Karpas-422 (cell line): ENCODE measurements at regions not wholly inside any gene's neighbourhood (a gene's known extent, or its start where the extent isn't known, plus 50 kb on each side); places are given as distances from the start of the nearest gene placed in this dataset.

Source experiments
- DNase-seq: peaks from one replicate; pipeline ENCODE4 v3.0.0-alpha.2; 2015
- H2AFZ ChIP-seq: fragments of 200-600 bp; sonication (generic); 2 replicates; pipeline ENCODE4 v1.6.1; 2014; ENCODE audit warnings: antibody characterized with exemption, low read length, mixed read lengths
- H3K27ac ChIP-seq: fragments of 200-600 bp; sonication (generic); 2 replicates; pipeline ENCODE4 v1.5.1; 2014; ENCODE audit warnings: mild to moderate bottlenecking, low read length, moderate library complexity
- H3K27me3 ChIP-seq: fragments of 200-600 bp; sonication (generic); 2 replicates; pipeline ENCODE4 v1.6.1; 2014; ENCODE audit warnings: low read length, mixed read lengths
- H3K36me3 ChIP-seq: fragments of 200-600 bp; sonication (generic); 2 replicates; pipeline ENCODE4 v1.6.1; 2014; ENCODE audit warnings: low read length, mixed read lengths; ENCODE audit not compliant: insufficient read depth
- H3K4me1 ChIP-seq: fragments of 200-600 bp; sonication (generic); 2 replicates; pipeline ENCODE4 v1.6.1; 2014; ENCODE audit warnings: mild to moderate bottlenecking, low read length, mixed read lengths
- H3K4me2 ChIP-seq: fragments of 200-600 bp; sonication (generic); 2 replicates; pipeline ENCODE4 v1.6.1; 2014; ENCODE audit warnings: low read length, low read depth, mild to moderate bottlenecking; ENCODE audit not compliant: poor library complexity, severe bottlenecking
- H3K4me3 ChIP-seq: fragments of 200-600 bp; sonication (generic); 2 replicates; pipeline ENCODE4 v1.5.1; 2014; ENCODE audit warnings: mild to moderate bottlenecking, antibody characterized with exemption, low read length, mixed read lengths
- H3K79me2 ChIP-seq: fragments of 200-600 bp; sonication (generic); 2 replicates; pipeline ENCODE4 v1.6.1; 2014; ENCODE audit warnings: mild to moderate bottlenecking, low read length, mixed read lengths
- H3K9ac ChIP-seq: fragments of 200-600 bp; sonication (generic); 2 replicates; pipeline ENCODE4 v1.6.0; 2014; ENCODE audit warnings: low read length
- H3K9me2 ChIP-seq: fragments of 200-600 bp; sonication (generic), shearing (Covaris generic); replicated peaks from 2 replicates; pipeline ENCODE4 v1.6.0; 2014; ENCODE audit warnings: mild to moderate bottlenecking, low read length, moderate library complexity; ENCODE audit not compliant: insufficient read depth
- H3K9me3 ChIP-seq: fragments of 300-700, 200-600 bp; sonication (generic); 2 replicates; pipeline ENCODE4 v1.6.1; 2014; ENCODE audit warnings: low read length, mixed read lengths
- H4K20me1 ChIP-seq: fragments of 200-600 bp; sonication (generic); 2 replicates; pipeline ENCODE4 v1.6.1; 2014; ENCODE audit warnings: mild to moderate bottlenecking, antibody characterized with exemption, low read length, low read depth; ENCODE audit not compliant: insufficient read depth

- no peak overlapping the region for H3K27ac ChIP-seq
- no peaks in the 10 kb centered on the region for H3K79me2 ChIP-seq
- no peak overlapping the region for H3K4me2 ChIP-seq
- H4K20me1 ChIP-seq, result no peaks in the 10 kb centered on the region
- no peaks in the 10 kb centered on the region for H3K9me3 ChIP-seq
- no peaks in the 10 kb centered on the region for H3K9me2 ChIP-seq
- no peak overlapping the region for H2AFZ ChIP-seq
- H3K4me3 ChIP-seq, result no peak overlapping the region
- H3K9ac ChIP-seq, result no peak overlapping the region
- no peaks in the 10 kb centered on the region for H3K27me3 ChIP-seq
- no peak for DNase-seq
- no peaks in the 10 kb centered on the region for H3K36me3 ChIP-seq
- H3K4me1 ChIP-seq, result no peaks in the 10 kb centered on the region
These were observed 246.2 kb downstream of the DMRT2 start for GRCh38 chr9:1296331-1296730.

- H3K4me2 ChIP-seq, result no peak overlapping the region
- no peak overlapping the region for H2AFZ ChIP-seq
- no peak overlapping the region for H3K27ac ChIP-seq
- H4K20me1 ChIP-seq, result no peaks in the 10 kb centered on the region
- no peak overlapping the region for H3K4me3 ChIP-seq
- no peaks in the 10 kb centered on the region for H3K4me1 ChIP-seq
- no peaks in the 10 kb centered on the region for H3K9me3 ChIP-seq
- DNase-seq, result no peak
- no peaks in the 10 kb centered on the region for H3K9me2 ChIP-seq
- H3K36me3 ChIP-seq, result no peaks in the 10 kb centered on the region
- no peaks in the 10 kb centered on the region for H3K27me3 ChIP-seq
- no peak overlapping the region for H3K9ac ChIP-seq
- no peaks in the 10 kb centered on the region for H3K79me2 ChIP-seq
These were observed 247.9 kb downstream of the DMRT2 start for GRCh38 chr9:1298046-1298445.

GRCh38 chr9:1300941-1301340 lies 250.8 kb downstream of the DMRT2 start:
- H3K27ac ChIP-seq, result no peak overlapping the region
- no peak for DNase-seq
- no peak overlapping the region for H3K4me3 ChIP-seq
- H3K9ac ChIP-seq, result no peak overlapping the region
- H3K79me2 ChIP-seq, result no peaks in the 10 kb centered on the region
- H3K9me3 ChIP-seq, result no peaks in the 10 kb centered on the region
- H4K20me1 ChIP-seq, result no peaks in the 10 kb centered on the region
- no peak overlapping the region for H3K4me2 ChIP-seq
- no peak overlapping the region for H2AFZ ChIP-seq
- H3K9me2 ChIP-seq, result no peaks in the 10 kb centered on the region
- no peaks in the 10 kb centered on the region for H3K36me3 ChIP-seq
- H3K27me3 ChIP-seq, result no peaks in the 10 kb centered on the region
- no peaks in the 10 kb centered on the region for H3K4me1 ChIP-seq

- Histone ChIP-seq H4K20me1 (no peaks in the 10 kb centered on the region), H3K36me3 (no peaks in the 10 kb centered on the region), H2AFZ (no peak overlapping the region), H3K27ac (no peak overlapping the region), H3K4me1 (no peaks in the 10 kb centered on the region), H3K79me2 (no peaks in the 10 kb centered on the region), H3K4me3 (no peak overlapping the region), H3K9me3 (no peaks in the 10 kb centered on the region), H3K4me2 (no peak overlapping the region), H3K9me2 (no peaks in the 10 kb centered on the region), H3K9ac (no peak overlapping the region), H3K27me3 (no peaks in the 10 kb centered on the region)
- no peak for DNase-seq
These were observed 253.8 kb downstream of the DMRT2 start for GRCh38 chr9:1303932-1304331.

GRCh38 chr9:1311462-1312042 lies 261.4 kb downstream of the DMRT2 start:
- Histone ChIP-seq H2AFZ (no peak overlapping the region), H3K9ac (no peak overlapping the region), H3K4me3 (no peak overlapping the region), H3K9me3 (no peaks in the 10 kb centered on the region), H3K9me2 (no peaks in the 10 kb centered on the region), H3K79me2 (no peaks in the 10 kb centered on the region), H3K4me1 (no peaks in the 10 kb centered on the region), H4K20me1 (no peaks in the 10 kb centered on the region), H3K27me3 (no peaks in the 10 kb centered on the region), H3K27ac (no peak overlapping the region), H3K36me3 (no peaks in the 10 kb centered on the region), H3K4me2 (no peak overlapping the region)
- DNase-seq, result no peak

GRCh38 chr9:1319436-1319835 lies 269.3 kb downstream of the DMRT2 start:
- Histone ChIP-seq H3K36me3 (no peaks in the 10 kb centered on the region), H3K4me3 (no peak overlapping the region), H2AFZ (no peak overlapping the region), H3K9me3 (no peaks in the 10 kb centered on the region), H3K9ac (no peak overlapping the region), H3K9me2 (no peaks in the 10 kb centered on the region), H3K79me2 (no peaks in the 10 kb centered on the region), H3K4me2 (no peak overlapping the region), H3K27me3 (no peaks in the 10 kb centered on the region), H4K20me1 (no peaks in the 10 kb centered on the region), H3K4me1 (no peaks in the 10 kb centered on the region), H3K27ac (no peak overlapping the region)
- DNase-seq, result no peak

GRCh38 chr9:1320051-1320557 lies 269.9 kb downstream of the DMRT2 start:
- Histone ChIP-seq H3K27me3 (no peaks in the 10 kb centered on the region), H3K4me2 (no peak overlapping the region), H3K4me3 (no peak overlapping the region), H2AFZ (no peak overlapping the region), H3K27ac (no peak overlapping the region), H3K4me1 (no peaks in the 10 kb centered on the region), H3K79me2 (no peaks in the 10 kb centered on the region), H3K9me3 (no peaks in the 10 kb centered on the region), H3K36me3 (no peaks in the 10 kb centered on the region), H4K20me1 (no peaks in the 10 kb centered on the region), H3K9ac (no peak overlapping the region), H3K9me2 (no peaks in the 10 kb centered on the region)
- no peak for DNase-seq

GRCh38 chr9:1320607-1321195 lies 270.5 kb downstream of the DMRT2 start:
- Histone ChIP-seq H3K9me3 (no peaks in the 10 kb centered on the region), H2AFZ (no peak overlapping the region), H3K4me3 (no peak overlapping the region), H3K27ac (no peak overlapping the region), H3K4me2 (no peak overlapping the region), H3K36me3 (no peaks in the 10 kb centered on the region), H3K9ac (no peak overlapping the region), H3K4me1 (no peaks in the 10 kb centered on the region), H3K79me2 (no peaks in the 10 kb centered on the region), H4K20me1 (no peaks in the 10 kb centered on the region), H3K9me2 (no peaks in the 10 kb centered on the region), H3K27me3 (no peaks in the 10 kb centered on the region)
- no peak for DNase-seq
